GM18505 (cell line): ENCODE measurements at regions not wholly inside any gene's neighbourhood (a gene's known extent, or its start where the extent isn't known, plus 50 kb on each side); places are given as distances from the start of the nearest gene placed in this dataset.

Source experiments
- ATAC-seq: cut with Tn5 transposase; IDR thresholded peaks from one replicate; pipeline ENCODE4 v1.9.1; 2021; ENCODE audit not compliant: unreplicated experiment
- POLR2A ChIP-seq: IDR thresholded peaks from 4 replicates; pipeline ENCODE4 v1.6.1; 2011; ENCODE audit warnings: borderline replicate concordance; ENCODE audit not compliant: insufficient read depth, insufficient read length; ENCODE audit errors: extremely low read depth

- TF ChIP-seq POLR2A, result no peak
- ATAC-seq, result no peak
Measured at GRCh38 chr13:74215420-74215819, 81.2 kb upstream of the KLF12 start.

GRCh38 chr13:74214321-74214720, 80.1 kb upstream of the KLF12 start:
- ATAC-seq, result no peak

GRCh38 chr13:74210693-74211393, 76.6 kb upstream of the KLF12 start:
- no peak for ATAC-seq
- TF ChIP-seq POLR2A, result no peak

More at GRCh38 chr13:74214321-74214720, 80.1 kb upstream of the KLF12 start:
- no peak for TF ChIP-seq POLR2A

- ATAC-seq, result no peak
- TF ChIP-seq POLR2A, result no peak
Measured at GRCh38 chr13:74206855-74207254, 72.7 kb upstream of the KLF12 start.

GRCh38 chr13:74206061-74206561, 71.9 kb upstream of the KLF12 start:
- TF ChIP-seq POLR2A, result no peak
- ATAC-seq, result no peak

GRCh38 chr13:74205313-74205690, 71.1 kb upstream of the KLF12 start:
- TF ChIP-seq POLR2A, result no peak
- ATAC-seq, result no peak

- no peak for TF ChIP-seq POLR2A
- ATAC-seq, result no peak
Measured at GRCh38 chr13:74204602-74205312, 70.6 kb upstream of the KLF12 start.

GRCh38 chr13:74203576-74203975, 69.4 kb upstream of the KLF12 start:
- ATAC-seq, result no peak
- no peak for TF ChIP-seq POLR2A

- TF ChIP-seq POLR2A, result no peak
- no peak for ATAC-seq
Measured at GRCh38 chr13:74202129-74202813, 68.1 kb upstream of the KLF12 start.

GRCh38 chr13:74201530-74201929, 67.3 kb upstream of the KLF12 start:
- ATAC-seq, result no peak

GRCh38 chr13:74200081-74200480, 65.9 kb upstream of the KLF12 start:
- ATAC-seq, result no peak
- TF ChIP-seq POLR2A, result no peak

More at GRCh38 chr13:74201530-74201929, 67.3 kb upstream of the KLF12 start:
- no peak for TF ChIP-seq POLR2A

GRCh38 chr13:74197677-74198429, 63.6 kb upstream of the KLF12 start:
- TF ChIP-seq POLR2A, result no peak
- ATAC-seq, result no peak

- no peak for ATAC-seq
- no peak for TF ChIP-seq POLR2A
Measured at GRCh38 chr13:74194846-74195245, 60.6 kb upstream of the KLF12 start.

- no peak for TF ChIP-seq POLR2A
- no peak for ATAC-seq
Measured at GRCh38 chr13:74193391-74193790, 59.2 kb upstream of the KLF12 start.

- no peak for TF ChIP-seq POLR2A
- ATAC-seq, result no peak
Measured at GRCh38 chr13:74191410-74191809, 57.2 kb upstream of the KLF12 start.
